NCI-H2171 treated with DMSO at 0.1 percent for 48 hours (cell line): ENCODE measurements at regions not wholly inside any gene's neighbourhood (a gene's known extent, or its start where the extent isn't known, plus 50 kb on each side); places are given as distances from the start of the nearest gene placed in this dataset.

Experiments
- DNase-seq: peaks from one replicate; lab custom pipeline; 2025; lab: John Stamatoyannopoulos, UW

DNA sequence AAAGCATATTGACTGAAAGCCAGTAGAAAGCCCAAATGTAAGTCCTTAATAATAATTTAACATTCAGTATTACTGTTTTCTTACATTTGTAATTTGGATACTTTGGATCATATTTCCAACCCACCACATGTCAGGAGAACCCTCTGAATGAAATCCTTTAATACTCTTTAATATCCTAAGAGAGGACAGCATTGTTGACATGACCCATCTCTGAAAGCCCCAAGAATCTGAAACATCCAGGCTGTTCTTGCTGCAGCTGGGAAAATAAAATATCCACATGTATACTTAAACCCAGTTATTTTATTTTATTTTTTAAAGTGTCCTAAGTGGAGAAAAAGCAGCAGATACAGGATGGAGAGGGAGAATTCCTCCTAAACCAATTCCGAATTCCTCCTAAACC lies 130.8 kb upstream of the RIPOR2 start:
- DNase-seq, result no peak

DNA sequence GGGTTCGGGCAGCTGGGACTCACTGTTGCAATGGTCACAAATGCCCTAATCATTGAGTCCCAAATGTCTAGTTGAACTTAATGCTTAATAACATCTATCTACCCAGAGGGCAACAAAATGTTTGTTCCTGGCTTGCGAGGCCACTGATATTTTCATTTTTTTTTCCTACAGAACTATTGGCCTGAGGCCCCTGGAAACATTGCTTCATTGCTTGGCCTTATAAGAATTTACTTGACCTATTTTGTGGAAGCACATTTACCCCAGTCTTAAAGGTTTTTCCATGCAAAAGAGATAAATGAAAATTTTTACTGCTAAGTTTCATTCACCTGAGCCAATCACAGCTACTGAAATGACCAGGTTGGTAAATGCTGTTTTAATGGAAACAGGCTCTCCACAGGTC lies 133.1 kb upstream of the RIPOR2 start:
- DNase-seq, result no peak

DNA sequence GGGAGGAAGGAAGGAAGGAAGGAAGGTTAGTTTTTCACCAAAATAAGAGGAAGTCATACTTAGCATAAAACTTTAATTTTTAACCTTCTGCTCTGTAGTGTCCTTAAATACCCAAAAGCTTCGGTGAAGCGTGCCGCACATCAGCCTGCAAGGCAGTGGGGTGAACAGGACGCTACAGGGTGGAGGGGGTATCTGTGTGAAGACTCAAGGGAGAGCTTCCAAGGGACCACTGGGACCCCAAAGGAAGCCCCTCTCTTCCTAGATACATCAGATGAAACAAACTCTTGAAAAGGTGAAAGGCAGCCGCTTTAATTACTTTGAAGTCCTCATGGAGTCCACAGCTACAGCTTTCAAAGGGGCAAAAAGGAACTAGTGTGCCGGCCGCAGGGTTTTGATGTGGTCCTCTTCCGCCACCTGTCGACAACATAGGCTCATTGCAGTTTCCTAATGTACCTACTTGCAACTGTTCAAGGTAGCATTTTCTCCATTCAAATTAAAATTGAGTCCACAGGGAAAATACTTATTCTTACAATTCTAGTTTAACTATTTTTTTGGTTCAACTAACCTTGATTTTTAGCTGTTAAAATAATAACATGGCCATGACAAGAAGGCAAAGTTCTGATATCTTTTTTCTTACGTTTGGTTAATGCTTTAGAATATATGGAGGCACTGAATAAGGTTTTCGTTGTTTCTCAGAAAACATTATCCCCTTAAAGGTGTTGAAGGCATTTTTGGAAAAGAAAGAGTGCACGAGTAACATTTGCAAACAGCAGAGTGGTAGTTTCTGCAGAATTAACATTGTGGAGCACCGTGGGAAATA lies 135.0 kb upstream of the RIPOR2 start:
- peak; percentile 87 for DNase-seq

DNA sequence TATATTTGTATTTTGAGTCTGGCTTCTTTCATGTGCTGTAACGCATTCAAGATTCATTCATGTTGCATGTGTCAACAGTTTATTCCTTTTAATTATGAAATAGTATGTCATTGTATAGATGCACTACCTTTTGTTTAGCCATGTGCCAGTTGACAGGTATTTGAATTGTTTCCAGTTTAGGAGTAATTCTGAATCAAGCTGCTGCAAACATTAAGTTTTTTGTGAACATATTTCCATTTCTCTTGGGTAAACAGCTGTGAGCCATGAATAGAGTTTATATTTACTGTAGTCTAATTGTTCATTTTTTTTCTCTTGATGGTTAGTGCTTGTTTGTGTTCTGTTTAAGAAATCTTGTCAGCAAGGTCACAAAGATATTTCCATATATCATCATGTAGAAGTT lies 142.4 kb upstream of the RIPOR2 start:
- DNase-seq, result no peak

DNA sequence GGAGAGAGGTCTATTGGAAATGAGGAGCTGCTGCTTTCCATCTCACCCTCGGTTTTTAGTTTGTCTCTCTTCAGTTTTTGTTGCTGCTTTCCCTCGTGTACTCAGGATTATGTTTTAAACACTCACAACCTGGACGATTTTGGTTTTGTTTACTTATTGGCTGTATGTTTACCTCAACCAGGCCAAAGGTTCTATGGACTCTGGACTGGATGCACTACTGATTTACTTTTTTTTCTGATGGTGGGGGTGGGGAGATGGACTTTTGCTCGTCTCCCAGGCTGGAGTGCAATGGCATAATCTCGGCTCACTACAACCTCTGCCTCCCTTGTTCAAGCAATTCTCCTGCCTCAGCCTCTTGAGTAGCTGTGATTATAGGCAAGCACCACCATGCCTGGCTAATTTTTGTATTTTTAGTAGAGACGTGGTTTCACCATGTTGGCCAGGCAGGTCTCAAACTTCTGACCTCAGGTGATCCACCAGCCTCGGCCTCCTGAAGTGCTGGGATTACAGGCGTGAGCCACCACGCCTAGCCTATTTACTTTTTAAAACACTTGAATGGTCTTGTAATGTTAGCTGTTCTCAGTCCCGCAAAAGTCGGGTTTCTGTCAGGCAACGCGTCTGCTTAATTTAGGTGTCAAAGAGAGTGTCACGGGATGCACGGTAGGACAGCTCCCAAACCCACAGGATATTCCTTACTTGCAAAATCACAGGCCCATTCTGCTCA lies 148.2 kb upstream of the RIPOR2 start:
- DNase-seq, result no peak

DNA sequence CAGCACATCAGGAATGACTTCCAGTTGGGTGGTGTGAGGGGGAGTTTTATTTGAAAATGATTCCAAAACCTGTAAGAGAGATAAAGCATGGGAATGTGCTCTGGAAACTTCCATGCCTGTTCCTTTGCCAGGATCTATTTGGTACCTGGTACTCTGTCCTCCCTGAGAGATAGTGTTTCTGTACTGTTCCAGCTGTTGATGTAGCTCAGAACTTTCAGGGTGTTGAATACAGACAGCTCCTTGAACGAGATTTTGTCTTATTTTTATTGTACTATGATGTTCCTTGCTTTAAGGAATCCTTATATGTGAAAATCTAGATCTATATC lies 148.7 kb upstream of the RIPOR2 start:
- DNase-seq, result no peak

DNA sequence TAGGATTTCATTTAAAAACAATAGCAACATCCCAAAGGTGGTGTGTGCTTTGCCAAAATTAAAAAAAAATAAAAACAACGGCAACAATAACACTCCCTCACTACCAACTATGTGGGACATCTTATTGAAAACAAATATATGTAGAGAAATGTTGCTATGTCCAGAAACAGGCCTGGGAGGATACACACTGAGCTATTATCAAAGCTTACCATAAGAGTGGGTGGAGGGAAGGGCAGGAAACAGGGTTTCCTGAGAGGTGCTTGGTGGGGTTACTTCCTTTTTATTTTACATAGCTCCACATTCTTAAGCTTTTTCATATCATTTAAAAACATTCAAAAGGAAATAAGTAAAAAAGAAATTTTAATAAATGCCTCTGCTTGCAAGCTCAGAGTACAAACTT lies 150.0 kb upstream of the RIPOR2 start:
- DNase-seq, result no peak

DNA sequence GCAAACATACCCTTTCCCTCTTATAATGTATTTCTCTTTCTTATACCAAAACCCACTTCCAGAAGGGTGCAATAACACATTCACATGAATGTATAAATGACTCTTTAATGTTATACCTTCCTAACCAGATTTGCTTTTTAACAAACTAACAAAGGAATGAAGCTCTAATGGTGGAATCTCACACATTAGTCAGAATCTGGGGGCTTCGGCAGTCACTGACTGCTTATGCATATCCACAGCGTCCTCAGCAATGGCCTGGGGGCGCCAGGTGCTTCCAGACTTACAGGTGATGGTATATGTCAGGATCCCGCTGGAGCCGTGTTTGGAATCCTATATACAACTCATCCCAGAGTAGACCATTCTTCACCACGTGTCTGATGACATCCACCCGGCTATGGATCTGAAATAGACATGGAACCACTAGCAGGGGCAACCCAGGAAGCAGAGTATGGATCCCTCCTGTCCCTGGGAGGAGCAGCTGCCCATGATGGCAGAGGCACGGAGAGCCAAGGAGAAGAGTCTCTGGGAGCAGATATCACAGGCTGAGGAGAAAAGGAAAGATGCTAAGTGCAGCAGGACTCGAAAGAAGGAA lies 150.8 kb upstream of the RIPOR2 start:
- no peak for DNase-seq

DNA sequence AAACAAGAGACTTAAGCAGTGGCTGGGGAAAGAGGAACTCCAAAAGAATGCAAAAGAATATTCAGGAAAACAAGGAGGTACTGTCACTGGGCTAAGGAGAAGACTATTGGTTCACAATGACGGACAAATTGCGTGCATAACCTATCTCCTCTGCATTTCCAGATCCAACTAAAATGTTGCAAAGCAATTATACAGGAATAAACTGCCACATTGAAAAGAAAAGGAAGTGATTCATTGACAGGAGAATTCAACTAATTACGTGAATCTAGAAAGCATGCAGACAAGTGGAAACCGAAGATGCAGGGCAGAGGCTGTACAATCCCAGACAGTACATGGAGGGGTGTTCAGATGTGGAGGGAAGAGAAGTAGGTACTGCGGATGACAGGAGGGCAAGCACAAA lies 152.8 kb upstream of the RIPOR2 start:
- DNase-seq, result no peak

DNA sequence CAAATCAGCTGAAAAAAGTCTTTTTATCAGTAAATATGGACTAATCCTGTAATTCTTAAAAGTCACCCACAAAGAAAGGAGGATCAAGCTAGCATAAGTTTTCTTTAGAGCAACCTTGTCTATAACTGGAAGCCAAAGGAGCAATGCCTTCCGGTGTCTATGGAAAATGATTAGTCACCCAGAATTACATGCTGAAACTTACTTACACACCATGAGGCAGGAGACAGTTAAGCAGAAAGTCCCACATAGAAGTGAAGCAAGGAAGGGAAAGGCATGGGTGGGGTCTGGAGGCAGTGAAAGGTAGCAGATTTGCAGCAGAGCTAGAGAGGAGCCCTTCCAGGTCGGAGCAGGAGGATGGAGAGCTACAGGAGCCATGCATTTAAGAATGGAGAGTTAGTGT lies 153.7 kb upstream of the RIPOR2 start:
- no peak for DNase-seq

DNA sequence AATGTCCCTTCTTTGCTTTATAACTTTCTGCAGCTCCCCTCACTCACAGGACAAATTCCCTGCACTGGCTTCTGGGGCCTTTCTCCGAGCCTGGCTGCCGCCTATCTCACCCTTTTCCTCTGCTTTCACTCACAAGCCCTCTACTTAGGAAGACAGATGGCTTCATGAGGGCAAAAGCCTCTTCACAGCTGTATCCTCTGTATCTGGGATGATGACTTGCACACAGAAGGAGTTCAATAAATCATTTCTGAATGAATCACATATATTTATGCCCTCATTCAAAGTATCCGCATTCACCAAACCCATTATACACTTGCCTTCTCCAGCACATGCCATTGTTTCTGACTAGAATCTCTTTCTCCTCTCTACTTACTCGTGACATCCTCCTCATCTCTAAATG lies 159.0 kb upstream of the RIPOR2 start:
- no peak for DNase-seq

DNA sequence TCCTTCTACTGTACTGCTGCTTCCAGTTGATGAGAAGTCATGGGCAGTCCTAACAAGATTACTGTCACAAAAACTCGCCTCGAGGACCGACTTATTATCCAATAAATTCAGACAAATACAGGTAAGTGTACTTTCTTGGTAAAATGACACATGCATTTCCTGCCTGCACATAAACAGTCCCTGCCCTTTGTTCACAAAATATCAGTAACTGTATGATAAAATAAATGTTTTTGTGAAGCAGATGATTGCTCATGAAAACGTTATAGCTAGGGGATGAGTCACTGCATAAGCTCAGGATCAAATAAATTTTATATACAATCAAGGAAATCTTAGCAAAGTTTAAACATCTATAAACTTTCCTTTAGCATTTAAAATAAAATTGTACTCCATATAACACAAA lies 164.5 kb upstream of the RIPOR2 start:
- DNase-seq, result no peak

DNA sequence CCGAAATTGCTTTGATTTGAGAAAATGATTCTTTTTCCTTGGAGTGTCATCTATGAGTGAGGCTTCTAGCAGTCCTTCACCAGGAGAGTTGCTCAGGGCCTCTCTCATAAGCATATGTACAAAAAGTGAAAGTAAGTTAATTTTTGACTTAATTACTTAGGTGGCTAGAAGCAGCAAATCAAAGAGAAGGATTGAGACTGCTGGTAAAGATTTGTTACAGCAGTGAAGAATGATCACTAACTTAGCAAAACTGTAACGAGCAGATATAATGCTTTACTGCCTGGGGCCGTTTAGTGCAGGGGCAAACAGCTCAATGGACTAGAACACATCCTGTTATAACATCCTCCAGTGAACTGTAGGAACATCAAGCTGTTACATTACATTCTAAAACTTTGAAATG lies 167.8 kb upstream of the RIPOR2 start:
- no peak for DNase-seq

DNA sequence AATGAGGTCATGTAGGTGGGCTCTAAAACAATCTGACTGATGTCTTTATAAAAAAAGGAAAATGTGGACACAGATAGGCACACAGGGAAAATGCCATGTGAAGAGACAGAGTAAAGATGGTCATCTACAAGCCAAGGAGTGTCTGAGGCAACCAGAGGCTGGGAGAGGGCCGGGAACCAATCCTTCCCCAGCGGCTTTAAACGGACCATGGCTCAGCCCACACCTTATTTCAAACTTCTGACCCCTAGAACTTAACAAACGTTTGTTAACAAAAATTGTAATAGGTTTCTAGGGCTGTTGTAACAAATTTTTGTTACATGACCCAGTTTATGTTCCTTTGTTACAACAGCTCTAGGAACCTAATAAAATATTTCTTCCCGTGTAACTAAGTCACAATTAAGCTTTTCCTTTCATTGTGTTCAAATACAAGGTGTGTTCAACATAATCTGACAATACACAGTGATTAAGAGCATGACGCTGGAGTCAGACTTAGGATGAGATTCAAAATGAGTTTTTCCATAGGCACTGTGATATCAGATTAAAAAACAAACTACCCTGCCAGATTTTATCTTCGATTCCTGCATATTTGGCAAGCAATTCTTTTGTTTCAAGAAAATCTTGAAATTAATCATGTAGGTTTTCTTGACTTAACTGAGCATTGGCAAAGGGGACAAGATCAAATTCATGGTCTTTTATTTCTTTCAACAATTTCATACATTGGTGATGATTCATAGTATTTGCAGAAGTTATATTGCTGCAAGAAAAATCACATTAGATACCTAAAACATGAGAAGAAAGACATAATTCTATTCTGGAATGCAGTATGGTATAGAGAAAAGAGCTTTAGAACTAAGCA lies 169.5 kb upstream of the RIPOR2 start:
- DNase-seq, result no peak

DNA sequence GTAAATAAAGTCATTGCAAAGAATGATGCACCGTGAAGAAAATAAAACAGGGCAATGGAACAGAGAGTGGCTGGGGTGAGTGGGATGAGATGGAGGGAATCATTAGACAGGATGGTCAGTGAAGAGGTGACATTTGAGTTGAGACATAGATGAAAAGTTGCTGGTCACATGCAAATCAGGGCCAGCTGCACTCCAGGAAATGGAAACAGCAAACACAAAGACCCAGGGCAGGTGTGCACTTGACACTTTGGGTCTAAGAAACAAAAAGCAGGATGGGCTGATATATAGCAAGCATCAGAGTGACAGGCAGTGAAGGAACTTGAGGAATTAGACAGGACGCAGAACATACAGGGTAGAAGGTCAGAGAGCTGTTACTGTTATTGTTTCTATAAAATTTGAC lies 171.5 kb upstream of the RIPOR2 start:
- no peak for DNase-seq

DNA sequence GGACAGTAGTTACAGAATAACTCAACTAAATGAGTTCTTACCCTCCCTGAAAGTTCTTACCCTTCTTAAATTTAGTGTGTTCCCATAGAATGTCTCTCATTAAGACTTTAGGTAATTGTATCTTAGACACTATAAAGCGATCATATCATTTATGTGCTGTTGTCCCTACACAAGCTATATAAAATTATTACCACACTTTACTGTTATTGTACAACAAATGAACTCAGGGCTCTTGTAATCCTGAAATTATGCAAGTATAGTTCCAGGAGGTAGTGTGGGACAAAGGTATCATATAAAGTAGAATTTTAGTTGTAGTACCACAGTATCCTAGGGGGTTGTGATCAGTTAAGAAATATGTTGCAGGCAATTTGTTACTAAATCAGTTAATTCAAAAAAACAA lies 167.4 kb upstream of the CARMIL1 start:
- no peak for DNase-seq

DNA sequence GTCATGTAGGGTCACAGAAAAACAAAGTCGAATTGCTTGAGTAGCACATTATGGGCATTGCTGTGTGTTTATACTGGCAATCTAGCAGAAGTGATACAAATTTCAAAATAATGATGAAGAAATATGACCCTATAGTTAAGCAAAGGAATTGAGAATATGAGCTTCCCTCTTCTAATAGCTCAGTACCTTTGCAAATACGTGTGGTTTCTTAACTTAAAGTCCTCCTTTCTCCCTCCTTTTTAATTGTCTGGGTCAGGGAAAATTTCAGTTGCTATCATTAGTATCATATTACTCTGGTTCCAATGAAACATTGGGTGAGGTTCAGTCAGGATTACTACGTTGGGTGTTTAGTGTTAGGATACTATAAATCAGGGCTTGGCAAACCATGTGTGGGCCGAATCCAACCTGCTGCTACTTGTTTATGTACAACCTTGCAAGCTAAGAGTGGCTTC lies 166.8 kb upstream of the CARMIL1 start:
- DNase-seq, result peak; percentile 44

DNA sequence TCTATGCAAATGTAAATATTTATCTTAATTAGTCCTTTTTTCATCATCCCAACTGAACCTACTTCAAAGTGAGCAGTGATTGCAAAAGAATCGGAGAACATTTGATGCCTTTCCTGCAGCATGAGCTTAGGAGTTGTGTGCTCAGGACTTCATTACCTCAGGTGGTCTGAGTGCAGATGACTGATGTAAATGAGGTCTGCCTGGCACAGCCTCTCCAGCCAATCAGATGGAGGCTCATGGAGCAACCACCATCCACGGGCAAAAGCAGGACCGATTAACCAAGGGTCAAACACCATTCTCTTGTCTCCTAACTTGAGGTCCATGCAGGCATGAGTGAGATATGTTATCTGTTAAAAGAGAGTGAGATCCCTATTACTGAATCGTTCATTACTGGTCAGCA lies 165.7 kb upstream of the CARMIL1 start:
- no peak for DNase-seq

DNA sequence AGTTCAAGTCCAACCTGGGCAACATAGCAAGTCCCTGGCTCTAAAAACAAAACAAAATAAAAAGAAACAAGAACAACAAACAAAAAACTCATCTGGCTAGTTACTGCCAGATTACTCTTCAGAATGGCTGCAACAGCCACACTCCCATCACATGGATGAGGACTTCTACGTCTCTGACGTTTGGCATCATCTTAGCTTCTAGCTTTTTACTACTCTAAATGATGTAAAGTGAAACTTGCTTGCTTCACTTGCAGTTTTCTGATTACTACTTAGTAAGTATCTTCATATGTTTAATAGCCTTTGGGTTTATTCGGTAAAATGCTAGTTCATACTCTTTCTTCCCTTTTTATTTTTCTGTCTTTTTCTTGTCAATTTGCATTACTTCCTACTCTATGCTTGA lies 161.1 kb upstream of the CARMIL1 start:
- DNase-seq, result no peak

DNA sequence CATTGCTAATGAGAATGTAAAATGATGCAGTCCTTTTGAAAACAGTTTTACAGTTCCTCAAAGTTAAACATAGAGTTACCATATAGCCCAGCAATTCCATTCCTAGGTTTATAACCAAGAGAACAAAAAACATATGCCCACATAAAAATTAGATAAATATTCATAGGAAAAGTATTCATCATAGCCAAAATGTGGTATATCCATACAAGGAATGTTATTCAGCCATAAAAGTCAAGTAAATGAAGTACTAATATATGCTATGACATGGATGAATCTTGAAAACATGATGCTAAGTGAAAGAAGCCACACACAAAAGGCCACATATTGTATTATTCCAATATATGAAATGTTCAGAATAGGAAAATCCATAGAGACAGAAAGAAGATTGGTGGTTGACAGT lies 158.0 kb upstream of the CARMIL1 start:
- no peak for DNase-seq

DNA sequence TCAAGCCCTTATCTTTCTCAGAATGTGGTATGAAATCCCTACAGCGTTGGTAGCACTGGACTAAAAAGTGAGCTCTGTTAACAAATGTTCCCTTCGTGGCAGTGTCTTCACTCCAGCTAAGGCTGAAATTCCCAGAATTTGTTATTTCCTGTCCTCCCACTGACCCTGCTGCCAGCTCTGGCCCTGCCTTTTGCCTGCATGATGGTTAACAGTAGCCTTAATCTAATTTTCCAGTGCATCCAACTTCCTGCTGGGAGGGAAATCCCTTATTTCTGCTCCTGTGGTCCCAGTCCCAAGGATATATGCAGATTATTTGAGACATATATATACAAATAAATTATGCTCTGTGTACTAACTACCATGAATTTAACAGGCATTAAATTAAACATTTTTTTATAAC lies 157.2 kb upstream of the CARMIL1 start:
- no peak for DNase-seq

DNA sequence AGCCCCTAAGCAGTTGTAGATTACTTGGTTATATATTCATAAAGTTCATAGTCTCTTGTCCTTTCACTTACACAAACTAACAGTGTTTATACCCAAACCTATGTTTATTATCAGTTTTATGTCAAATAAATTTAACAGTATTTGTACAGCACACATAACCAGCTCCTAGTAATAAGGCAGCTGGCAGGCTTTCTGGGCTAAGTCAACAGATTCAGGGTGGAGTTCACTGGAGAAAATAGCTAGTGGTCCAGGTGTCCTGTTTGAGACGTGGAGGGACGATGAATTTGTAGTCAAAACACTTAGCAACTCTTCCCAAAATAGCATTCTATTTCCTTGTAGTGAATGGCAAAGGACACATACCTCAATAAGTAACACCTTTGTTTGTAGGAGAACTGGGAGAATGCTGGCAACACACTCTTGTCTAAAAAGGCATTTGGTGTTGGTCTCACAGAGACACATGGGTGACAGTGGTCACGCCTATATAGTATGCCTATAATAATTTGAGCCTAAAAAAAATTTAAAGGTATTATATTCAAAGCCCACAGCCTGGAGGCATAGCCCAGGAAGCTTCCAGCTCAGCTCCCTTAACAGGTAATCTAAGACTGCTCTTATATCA lies 156.4 kb upstream of the CARMIL1 start:
- DNase-seq, result no peak
